ENCODE measurements at regions not wholly inside any gene's neighbourhood (a gene's known extent, or its start where the extent isn't known, plus 50 kb on each side); places are given as distances from the start of the nearest gene placed in this dataset.

DNA sequence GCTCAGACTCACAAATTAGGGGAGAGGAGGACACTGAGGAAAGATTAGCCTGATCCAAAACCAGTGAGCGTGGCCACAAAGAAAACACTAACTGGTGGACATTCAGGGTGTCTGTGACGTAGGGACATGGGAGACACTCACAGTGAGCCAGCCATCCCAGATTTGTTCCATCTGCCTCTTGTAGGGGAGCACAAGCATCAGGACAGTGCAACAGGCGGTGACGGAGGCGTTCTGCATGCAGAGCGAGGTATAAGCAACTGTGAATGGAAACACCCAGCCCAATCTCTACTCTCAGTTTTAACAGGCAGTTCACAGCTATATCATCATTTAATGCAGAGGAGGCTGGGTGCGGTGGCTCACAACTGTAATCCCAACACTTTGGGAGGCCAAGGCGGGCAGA lies 52.8 kb upstream of the TOMM7 start:
- Histone ChIP-seq H3K27ac (no peak overlapping the region), H3K4me1 (no peaks in the 10 kb centered on the region), H3K4me3 (no peak overlapping the region), H3K9me3 (no peaks in the 10 kb centered on the region), H3K27me3 (no peaks in the 10 kb centered on the region), H3K36me3 (no peaks in the 10 kb centered on the region)
- TF ChIP-seq CTCF (IDR thresholded peaks at IDR 0.05) (no peak), POLR2A (IDR thresholded peaks at IDR 0.05) (no peak)
- no peak for DNase-seq

- Histone ChIP-seq H3K9me3 (no peaks in the 10 kb centered on the region), H3K27me3 (no peaks in the 10 kb centered on the region), H3K36me3 (no peaks in the 10 kb centered on the region), H3K4me1 (no peaks in the 10 kb centered on the region), H3K27ac (no peak overlapping the region), H3K4me3 (no peak overlapping the region)
- TF ChIP-seq POLR2A (IDR thresholded peaks at IDR 0.05) (no peak), CTCF (IDR thresholded peaks at IDR 0.05) (no peak)
- no peak for DNase-seq
Measured at GRCh38 chr7:22874904-22875303, 52.3 kb upstream of the TOMM7 start.
